ENCODE measurements at regions not wholly inside any gene's neighbourhood (a gene's known extent, or its start where the extent isn't known, plus 50 kb on each side); places are given as distances from the start of the nearest gene placed in this dataset.

DNA sequence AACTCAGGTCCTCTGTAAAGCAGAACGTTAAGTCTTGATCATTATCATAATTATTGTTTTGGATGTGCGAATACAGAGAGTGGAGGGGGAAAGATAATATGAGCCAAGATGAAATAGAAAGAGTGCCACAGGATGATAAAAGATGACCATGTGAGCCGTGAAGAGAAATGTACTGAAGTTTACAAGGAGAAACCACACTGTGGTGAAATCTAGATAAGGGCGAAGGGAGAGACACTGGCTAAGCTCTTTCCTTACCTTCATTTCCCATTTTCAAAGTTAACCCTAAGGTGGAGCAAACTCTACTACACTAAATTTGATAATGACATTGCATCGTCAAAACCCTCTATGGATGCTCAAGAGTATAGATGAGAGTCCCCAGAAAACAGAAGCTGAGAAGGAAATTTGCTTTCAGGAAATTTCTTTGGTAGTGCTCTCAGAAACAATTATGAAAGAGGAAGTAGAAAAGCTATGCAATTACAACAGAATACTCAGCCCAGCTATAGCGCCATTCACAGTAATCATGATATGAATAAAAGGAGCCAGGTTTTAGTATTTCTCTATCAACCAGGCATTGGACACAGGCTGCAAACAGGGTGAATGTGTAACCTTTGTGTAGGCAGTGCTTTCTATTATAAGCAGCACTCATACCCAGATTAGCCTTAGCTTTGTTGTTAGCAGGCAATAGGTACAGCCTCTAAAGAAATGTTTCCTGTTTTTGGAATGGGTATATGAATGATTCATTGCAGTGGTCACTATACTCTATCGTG, 1080.7 kb downstream of the GRIK2 start:
- Histone ChIP-seq H3K36me3 (ENCODE audit: control insufficient read depth in 4 of 4, insufficient read depth in 3 of 4, low read depth in 1 of 4, low read length in 3 of 4) (no peaks in the 10 kb centered on the region), H3K9ac (ENCODE audit: low read depth in 1 of 2, low read length in 2 of 2) (no peak overlapping the region)

DNA sequence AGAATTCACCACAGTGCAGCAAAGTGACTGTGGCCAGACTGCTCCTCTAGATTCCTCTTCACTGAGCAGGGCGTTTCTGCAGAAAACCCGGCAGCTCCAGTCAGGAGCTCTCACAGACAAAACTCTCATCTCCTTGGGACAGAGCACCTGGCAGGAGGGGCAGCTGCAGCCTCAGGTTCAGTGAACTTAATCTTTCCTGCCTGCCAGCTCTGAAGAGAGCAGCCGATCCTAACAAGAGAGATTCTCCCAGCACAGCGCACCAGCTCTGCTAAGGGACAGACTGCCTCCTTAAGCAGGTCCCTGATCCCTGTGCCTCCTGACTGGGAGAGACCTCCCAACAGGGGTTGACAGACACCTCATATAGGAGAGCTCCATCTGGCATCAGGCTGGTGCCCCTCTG, 1065.5 kb downstream of the GRIK2 start:
- Histone ChIP-seq H3K27ac (ENCODE audit: low read depth in 1 of 2, low read length in 2 of 2) (no peak overlapping the region), H3K27me3 (ENCODE audit: control insufficient read depth in 4 of 4, insufficient read depth in 4 of 4, low read length in 3 of 4) (no peaks in the 10 kb centered on the region), H3K36me3 (ENCODE audit: control insufficient read depth in 4 of 4, insufficient read depth in 3 of 4, low read depth in 1 of 4, low read length in 3 of 4) (no peaks in the 10 kb centered on the region), H3K4me3 (ENCODE audit: low read depth in 1 of 3, low read length in 3 of 3) (no peak overlapping the region), H3K9me3 (ENCODE audit: control insufficient read depth in 4 of 4, low read length in 3 of 4) (no peaks in the 10 kb centered on the region), H3K4me1 (ENCODE audit: control insufficient read depth in 4 of 4, insufficient read depth in 4 of 4, low read length in 3 of 4) (no peaks in the 10 kb centered on the region), H3K9ac (ENCODE audit: low read depth in 1 of 2, low read length in 2 of 2) (no peak overlapping the region)
- WGBS: 76% methylated on average over 4 of the region's 4 CpGs
- TF ChIP-seq TAF1 (conservative IDR thresholded peaks at IDR 0.05) (no peak), HNF4G (IDR thresholded peaks at IDR 0.05) (no peak), HNF4A (conservative IDR thresholded peaks at IDR 0.05) (no peak), FOXA2 (IDR thresholded peaks at IDR 0.05) (no peak), JUND (IDR thresholded peaks at IDR 0.05) (no peak), YY1 (IDR thresholded peaks at IDR 0.05) (no peak), RAD21 (IDR thresholded peaks at IDR 0.05) (no peak), EGR1 (IDR thresholded peaks at IDR 0.05; ENCODE audit: low read depth in 2 of 2) (no peak), GABPA (IDR thresholded peaks at IDR 0.05 in 1 of 2, conservative IDR thresholded peaks at IDR 0.05 in 1 of 2) (no peak), RXRA (IDR thresholded peaks at IDR 0.05) (no peak), NR2F2 (IDR thresholded peaks at IDR 0.05) (no peak)
- TF ChIP-seq, protein P1, sequence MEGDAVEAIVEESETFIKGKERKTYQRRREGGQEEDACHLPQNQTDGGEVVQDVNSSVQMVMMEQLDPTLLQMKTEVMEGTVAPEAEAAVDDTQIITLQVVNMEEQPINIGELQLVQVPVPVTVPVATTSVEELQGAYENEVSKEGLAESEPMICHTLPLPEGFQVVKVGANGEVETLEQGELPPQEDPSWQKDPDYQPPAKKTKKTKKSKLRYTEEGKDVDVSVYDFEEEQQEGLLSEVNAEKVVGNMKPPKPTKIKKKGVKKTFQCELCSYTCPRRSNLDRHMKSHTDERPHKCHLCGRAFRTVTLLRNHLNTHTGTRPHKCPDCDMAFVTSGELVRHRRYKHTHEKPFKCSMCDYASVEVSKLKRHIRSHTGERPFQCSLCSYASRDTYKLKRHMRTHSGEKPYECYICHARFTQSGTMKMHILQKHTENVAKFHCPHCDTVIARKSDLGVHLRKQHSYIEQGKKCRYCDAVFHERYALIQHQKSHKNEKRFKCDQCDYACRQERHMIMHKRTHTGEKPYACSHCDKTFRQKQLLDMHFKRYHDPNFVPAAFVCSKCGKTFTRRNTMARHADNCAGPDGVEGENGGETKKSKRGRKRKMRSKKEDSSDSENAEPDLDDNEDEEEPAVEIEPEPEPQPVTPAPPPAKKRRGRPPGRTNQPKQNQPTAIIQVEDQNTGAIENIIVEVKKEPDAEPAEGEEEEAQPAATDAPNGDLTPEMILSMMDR (IDR thresholded peaks at IDR 0.05; ENCODE audit: low read depth, low read length, missing input control): no peak
- TF ChIP-seq, protein P2, sequence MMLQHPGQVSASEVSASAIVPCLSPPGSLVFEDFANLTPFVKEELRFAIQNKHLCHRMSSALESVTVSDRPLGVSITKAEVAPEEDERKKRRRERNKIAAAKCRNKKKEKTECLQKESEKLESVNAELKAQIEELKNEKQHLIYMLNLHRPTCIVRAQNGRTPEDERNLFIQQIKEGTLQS (IDR thresholded peaks at IDR 0.05): no peak
- TF ChIP-seq, protein P3, sequence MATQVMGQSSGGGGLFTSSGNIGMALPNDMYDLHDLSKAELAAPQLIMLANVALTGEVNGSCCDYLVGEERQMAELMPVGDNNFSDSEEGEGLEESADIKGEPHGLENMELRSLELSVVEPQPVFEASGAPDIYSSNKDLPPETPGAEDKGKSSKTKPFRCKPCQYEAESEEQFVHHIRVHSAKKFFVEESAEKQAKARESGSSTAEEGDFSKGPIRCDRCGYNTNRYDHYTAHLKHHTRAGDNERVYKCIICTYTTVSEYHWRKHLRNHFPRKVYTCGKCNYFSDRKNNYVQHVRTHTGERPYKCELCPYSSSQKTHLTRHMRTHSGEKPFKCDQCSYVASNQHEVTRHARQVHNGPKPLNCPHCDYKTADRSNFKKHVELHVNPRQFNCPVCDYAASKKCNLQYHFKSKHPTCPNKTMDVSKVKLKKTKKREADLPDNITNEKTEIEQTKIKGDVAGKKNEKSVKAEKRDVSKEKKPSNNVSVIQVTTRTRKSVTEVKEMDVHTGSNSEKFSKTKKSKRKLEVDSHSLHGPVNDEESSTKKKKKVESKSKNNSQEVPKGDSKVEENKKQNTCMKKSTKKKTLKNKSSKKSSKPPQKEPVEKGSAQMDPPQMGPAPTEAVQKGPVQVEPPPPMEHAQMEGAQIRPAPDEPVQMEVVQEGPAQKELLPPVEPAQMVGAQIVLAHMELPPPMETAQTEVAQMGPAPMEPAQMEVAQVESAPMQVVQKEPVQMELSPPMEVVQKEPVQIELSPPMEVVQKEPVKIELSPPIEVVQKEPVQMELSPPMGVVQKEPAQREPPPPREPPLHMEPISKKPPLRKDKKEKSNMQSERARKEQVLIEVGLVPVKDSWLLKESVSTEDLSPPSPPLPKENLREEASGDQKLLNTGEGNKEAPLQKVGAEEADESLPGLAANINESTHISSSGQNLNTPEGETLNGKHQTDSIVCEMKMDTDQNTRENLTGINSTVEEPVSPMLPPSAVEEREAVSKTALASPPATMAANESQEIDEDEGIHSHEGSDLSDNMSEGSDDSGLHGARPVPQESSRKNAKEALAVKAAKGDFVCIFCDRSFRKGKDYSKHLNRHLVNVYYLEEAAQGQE (IDR thresholded peaks at IDR 0.05): no peak
- TF ChIP-seq, protein P4, sequence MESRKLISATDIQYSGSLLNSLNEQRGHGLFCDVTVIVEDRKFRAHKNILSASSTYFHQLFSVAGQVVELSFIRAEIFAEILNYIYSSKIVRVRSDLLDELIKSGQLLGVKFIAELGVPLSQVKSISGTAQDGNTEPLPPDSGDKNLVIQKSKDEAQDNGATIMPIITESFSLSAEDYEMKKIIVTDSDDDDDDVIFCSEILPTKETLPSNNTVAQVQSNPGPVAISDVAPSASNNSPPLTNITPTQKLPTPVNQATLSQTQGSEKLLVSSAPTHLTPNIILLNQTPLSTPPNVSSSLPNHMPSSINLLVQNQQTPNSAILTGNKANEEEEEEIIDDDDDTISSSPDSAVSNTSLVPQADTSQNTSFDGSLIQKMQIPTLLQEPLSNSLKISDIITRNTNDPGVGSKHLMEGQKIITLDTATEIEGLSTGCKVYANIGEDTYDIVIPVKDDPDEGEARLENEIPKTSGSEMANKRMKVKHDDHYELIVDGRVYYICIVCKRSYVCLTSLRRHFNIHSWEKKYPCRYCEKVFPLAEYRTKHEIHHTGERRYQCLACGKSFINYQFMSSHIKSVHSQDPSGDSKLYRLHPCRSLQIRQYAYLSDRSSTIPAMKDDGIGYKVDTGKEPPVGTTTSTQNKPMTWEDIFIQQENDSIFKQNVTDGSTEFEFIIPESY (IDR thresholded peaks at IDR 0.05): no peak
- DNase-seq (ENCODE audit: low spot score): no peak

More for the DNA sequence above, 1080.7 kb downstream of the GRIK2 start:
- DNase-seq (ENCODE audit: low spot score): no peak
- H3K27me3 ChIP-seq (ENCODE audit: control insufficient read depth in 4 of 4, insufficient read depth in 4 of 4, low read length in 3 of 4): no peaks in the 10 kb centered on the region
- no peak for TF ChIP-seq RXRA (IDR thresholded peaks at IDR 0.05)
- TF ChIP-seq EGR1 (IDR thresholded peaks at IDR 0.05; ENCODE audit: low read depth in 2 of 2): no peak
- H3K4me1 ChIP-seq (ENCODE audit: control insufficient read depth in 4 of 4, insufficient read depth in 4 of 4, low read length in 3 of 4): no peaks in the 10 kb centered on the region
- no peak overlapping the region for H3K27ac ChIP-seq (ENCODE audit: low read depth in 1 of 2, low read length in 2 of 2)
- WGBS: 59% methylated on average over 7 of the region's 7 CpGs
- H3K4me3 ChIP-seq (ENCODE audit: low read depth in 1 of 3, low read length in 3 of 3): no peak overlapping the region
- peaks cover 0 to 5% (median 0%) of the 10 kb centered on the region in 4 donors for H3K9me3 ChIP-seq (ENCODE audit: control insufficient read depth in 4 of 4, low read length in 3 of 4)

Data from liver (tissue), 8 donors.